Activated T-helper 17 cell treated with anti-CD3 and anti-CD28 coated beads, Interleukin-2, amount 50 U/mL, for 72 hours (primary cell): ENCODE measurements at regions not wholly inside any gene's neighbourhood (a gene's known extent, or its start where the extent isn't known, plus 50 kb on each side); places are given as distances from the start of the nearest gene placed in this dataset.

Source experiments
- ATAC-seq: fragments of 150-1000 bp; cut with Tn5 transposase; replicated peaks from 2 replicates; pipeline ENCODE4 v1.10.0; 2021; ENCODE audit warnings: mild to moderate bottlenecking, moderate library complexity
- H3K27ac Mint-ChIP-seq: one replicate; pipeline ENCODE4 v1.8.0; 2022; ENCODE audit warnings: mixed read lengths
- H3K27me3 Mint-ChIP-seq: one replicate; pipeline ENCODE4 v1.8.0; 2022; ENCODE audit warnings: mixed read lengths
- H3K36me3 Mint-ChIP-seq: one replicate; pipeline ENCODE4 v1.8.0; 2022; ENCODE audit warnings: low read depth, mild to moderate bottlenecking, mixed read lengths
- H3K4me1 Mint-ChIP-seq: one replicate; pipeline ENCODE4 v1.8.0; 2022; ENCODE audit warnings: mixed read lengths
- H3K4me3 Mint-ChIP-seq: one replicate; pipeline ENCODE4 v1.8.0; 2022; ENCODE audit warnings: mild to moderate bottlenecking, mixed read lengths
- H3K9me3 Mint-ChIP-seq: one replicate; pipeline ENCODE4 v1.8.0; 2022; ENCODE audit warnings: mixed read lengths

DNA sequence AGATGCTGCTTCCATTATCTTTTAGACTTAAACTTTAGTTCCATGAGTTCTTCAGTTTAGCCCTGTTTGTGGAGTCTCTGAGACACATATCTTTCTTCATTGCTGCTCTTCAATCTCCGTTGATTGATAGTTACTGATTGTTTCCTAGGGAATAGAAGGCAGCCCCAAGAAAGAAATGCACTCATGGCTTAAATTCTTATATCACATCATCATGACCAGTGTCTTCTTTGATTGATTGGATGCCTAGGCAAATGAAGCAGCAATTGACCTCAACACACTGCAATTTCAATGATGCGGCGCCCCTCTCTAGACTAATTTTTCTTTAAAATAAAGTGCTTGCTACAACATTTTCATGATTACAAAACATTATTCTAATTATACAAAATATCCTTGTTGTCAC lies 576.5 kb upstream of the VSTM2A start:
- peaks cover 7% of the 10 kb centered on the region for H3K9me3 Mint-ChIP-seq
- H3K4me3 Mint-ChIP-seq: no peak overlapping the region
- no peak for ATAC-seq
- no peaks in the 10 kb centered on the region for H3K4me1 Mint-ChIP-seq
- H3K27me3 Mint-ChIP-seq: no peaks in the 10 kb centered on the region
- H3K36me3 Mint-ChIP-seq: no peaks in the 10 kb centered on the region
- H3K27ac Mint-ChIP-seq: no peak overlapping the region

DNA sequence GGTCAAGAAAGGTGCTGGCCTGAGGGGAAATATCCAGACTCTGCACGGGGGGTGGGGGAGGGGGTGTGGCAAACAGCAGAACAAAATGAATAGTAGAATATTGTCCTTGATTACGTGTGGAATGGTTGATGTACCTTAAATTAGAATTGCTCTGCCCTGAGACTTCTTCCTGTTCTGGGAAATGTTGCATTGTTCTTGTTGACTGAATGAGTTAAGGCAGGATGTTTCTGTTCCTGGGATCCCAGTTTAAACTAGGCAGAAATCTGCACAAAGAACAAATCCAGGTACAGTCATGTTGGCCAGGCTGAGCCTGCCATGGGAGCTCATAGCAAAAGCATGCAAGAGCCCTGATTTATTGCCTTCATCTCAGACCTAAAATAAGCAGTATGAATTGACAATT lies 558.7 kb upstream of the VSTM2A start:
- Mint-ChIP-seq H3K27ac (no peak overlapping the region), H3K9me3 (peaks cover 13% of the 10 kb centered on the region), H3K4me1 (no peaks in the 10 kb centered on the region), H3K27me3 (no peaks in the 10 kb centered on the region), H3K4me3 (no peak overlapping the region), H3K36me3 (no peaks in the 10 kb centered on the region)
- no peak for ATAC-seq

DNA sequence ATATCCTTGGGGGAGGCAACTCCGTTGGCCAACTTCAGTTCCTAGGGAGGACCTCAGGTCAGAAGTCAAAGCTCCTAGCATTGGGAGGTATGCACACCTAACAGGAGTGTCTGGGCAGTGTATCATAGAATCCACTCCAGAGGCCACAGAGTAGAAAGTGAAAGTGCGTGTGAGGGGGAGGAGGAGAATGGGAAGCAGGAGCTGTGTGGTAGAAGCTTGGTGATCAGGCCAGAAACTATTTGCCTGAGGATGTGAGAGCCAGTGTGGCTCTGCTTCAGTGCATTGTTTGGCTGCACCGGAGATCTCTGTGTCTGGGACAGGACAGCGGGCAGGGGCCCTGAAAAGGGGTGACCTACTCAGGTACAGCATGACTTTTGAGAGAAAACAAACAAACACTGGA lies 557.4 kb upstream of the VSTM2A start:
- no peaks in the 10 kb centered on the region for H3K36me3 Mint-ChIP-seq
- no peak overlapping the region for H3K27ac Mint-ChIP-seq
- H3K4me3 Mint-ChIP-seq: no peak overlapping the region
- no peaks in the 10 kb centered on the region for H3K4me1 Mint-ChIP-seq
- H3K9me3 Mint-ChIP-seq: peaks cover 12% of the 10 kb centered on the region
- no peaks in the 10 kb centered on the region for H3K27me3 Mint-ChIP-seq
- ATAC-seq: no peak

DNA sequence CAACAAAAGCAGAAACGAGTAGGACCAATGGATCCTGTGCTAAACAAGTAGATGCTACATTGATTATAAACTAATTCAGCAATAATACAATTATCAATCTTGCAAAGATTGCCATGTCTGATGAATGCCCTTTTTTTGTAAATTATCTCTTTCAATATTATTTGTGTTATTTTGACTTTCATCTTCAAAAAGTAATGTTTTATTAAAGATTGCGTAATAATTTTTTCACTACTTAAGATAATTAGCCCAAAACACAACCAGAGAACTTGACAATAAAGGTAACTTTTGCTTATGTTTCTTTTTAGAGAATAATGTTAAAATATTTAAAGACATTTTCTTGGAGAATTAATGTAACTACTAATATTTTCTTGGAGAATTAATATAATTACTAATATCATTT lies 553.8 kb upstream of the VSTM2A start:
- no peak overlapping the region for H3K27ac Mint-ChIP-seq
- H3K27me3 Mint-ChIP-seq: no peaks in the 10 kb centered on the region
- H3K9me3 Mint-ChIP-seq: peaks cover 20% of the 10 kb centered on the region
- no peak overlapping the region for H3K4me3 Mint-ChIP-seq
- H3K4me1 Mint-ChIP-seq: no peaks in the 10 kb centered on the region
- ATAC-seq: no peak
- H3K36me3 Mint-ChIP-seq: no peaks in the 10 kb centered on the region

DNA sequence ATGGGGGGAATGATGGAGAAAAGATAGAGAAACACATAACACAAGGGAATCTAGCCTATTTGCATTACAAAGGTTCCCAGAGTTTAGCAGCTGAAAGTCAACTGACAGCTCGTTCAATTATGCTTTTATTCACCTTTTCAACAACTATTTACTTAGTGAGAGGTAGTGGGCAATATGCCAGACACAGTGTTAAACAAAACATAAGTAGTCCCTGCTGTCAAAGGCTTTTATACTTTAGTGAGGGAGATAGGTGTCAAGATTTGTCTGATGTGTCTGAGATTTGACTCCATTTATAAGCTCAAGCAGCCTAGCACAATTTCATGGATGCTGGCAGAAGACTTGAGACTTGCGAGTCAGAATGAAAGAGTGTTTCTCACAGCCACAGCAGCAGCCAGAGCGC lies 549.0 kb upstream of the VSTM2A start:
- no peak for ATAC-seq
- Mint-ChIP-seq H3K4me3 (no peak overlapping the region), H3K9me3 (peaks cover 19% of the 10 kb centered on the region), H3K4me1 (no peaks in the 10 kb centered on the region), H3K27ac (no peak overlapping the region), H3K27me3 (no peaks in the 10 kb centered on the region), H3K36me3 (no peaks in the 10 kb centered on the region)

DNA sequence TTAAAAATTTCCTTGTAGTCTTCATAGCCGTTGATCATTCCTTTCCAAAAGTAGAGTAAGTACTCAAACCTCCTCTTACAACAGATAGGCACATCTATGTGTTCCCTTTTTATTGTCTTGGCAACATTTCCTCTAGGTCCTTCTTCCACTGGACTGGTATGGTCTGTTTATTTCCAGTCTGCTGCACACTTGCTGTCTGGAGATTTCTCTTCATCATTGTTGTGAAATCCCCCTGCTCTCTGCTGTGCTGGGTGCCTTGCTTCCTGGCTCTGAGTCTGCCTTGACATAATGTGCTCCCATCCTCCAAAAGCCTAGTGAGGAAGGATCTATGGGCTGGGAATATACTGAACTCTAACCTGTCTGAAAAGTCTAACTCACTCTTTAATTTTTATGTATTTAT lies 545.3 kb upstream of the VSTM2A start:
- H3K27ac Mint-ChIP-seq: no peak overlapping the region
- peaks cover 12% of the 10 kb centered on the region for H3K9me3 Mint-ChIP-seq
- H3K27me3 Mint-ChIP-seq: no peaks in the 10 kb centered on the region
- no peaks in the 10 kb centered on the region for H3K36me3 Mint-ChIP-seq
- no peaks in the 10 kb centered on the region for H3K4me1 Mint-ChIP-seq
- no peak for ATAC-seq
- no peak overlapping the region for H3K4me3 Mint-ChIP-seq

DNA sequence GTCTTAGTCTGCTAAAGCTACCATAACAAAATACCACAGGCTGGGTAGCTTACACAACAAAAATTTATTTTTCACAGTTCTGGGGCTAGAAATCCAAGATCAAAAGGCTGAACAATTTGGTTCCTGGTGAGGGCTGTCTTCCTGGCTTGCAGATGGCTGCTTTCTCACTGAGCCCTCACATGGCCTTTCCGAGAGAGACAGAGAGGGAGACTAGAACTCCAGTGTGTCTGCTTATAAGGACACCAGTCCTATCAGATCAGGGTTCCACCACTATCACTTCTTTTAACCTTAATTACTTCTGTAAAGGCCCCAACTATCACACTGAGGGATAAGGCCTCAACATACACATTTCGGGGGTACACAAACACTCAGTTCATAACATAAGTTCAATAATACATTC lies 527.4 kb upstream of the VSTM2A start:
- peaks cover 23% of the 10 kb centered on the region for H3K9me3 Mint-ChIP-seq
- H3K4me1 Mint-ChIP-seq: no peaks in the 10 kb centered on the region
- H3K36me3 Mint-ChIP-seq: no peaks in the 10 kb centered on the region
- H3K27ac Mint-ChIP-seq: no peak overlapping the region
- no peaks in the 10 kb centered on the region for H3K27me3 Mint-ChIP-seq
- no peak for ATAC-seq
- H3K4me3 Mint-ChIP-seq: no peak overlapping the region

DNA sequence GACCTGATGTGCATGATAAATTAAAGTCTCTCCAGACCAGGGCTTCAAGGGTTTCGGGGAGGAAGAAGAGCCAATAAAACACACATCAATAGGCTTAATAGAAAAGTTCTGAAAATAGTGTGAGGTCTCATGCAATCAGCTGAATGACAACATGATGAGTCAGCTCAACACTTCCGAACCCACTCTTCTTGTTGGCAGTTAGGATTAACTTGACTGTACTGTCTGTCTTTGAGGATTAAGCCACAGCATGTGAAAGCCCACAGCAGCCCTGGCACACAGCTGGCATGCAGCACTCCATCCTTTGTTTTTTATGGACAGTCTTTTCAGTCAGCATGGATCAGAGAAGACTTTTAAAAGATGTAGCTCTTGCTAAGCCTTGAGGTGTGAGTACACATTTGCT lies 526.9 kb upstream of the VSTM2A start:
- no peak for ATAC-seq
- Mint-ChIP-seq H3K4me1 (no peaks in the 10 kb centered on the region), H3K4me3 (no peak overlapping the region), H3K27me3 (no peaks in the 10 kb centered on the region), H3K36me3 (no peaks in the 10 kb centered on the region), H3K9me3 (peaks cover 21% of the 10 kb centered on the region), H3K27ac (no peak overlapping the region)

DNA sequence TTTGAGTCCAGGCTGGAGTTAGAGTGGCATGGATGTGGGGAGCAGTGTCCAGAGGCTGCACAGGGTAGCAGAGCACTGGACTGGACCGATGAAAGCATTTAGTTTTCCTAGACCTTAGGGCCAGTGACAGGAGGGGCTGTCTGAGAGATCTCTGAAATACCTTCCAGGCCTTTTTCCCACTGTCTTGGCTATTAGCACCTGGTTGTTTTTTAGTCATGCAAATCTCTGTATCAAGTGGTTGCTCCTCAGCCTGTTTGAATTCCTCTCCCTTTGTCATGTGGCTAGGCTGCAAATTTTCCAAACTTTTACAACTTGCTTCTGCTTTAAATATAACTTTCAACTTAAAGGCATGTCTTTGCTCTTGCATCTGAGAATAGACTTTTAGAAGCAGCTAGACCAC lies 504.3 kb upstream of the VSTM2A start:
- Mint-ChIP-seq H3K9me3 (peaks cover 6% of the 10 kb centered on the region), H3K27me3 (no peaks in the 10 kb centered on the region), H3K4me1 (no peaks in the 10 kb centered on the region), H3K4me3 (no peak overlapping the region), H3K27ac (no peak overlapping the region), H3K36me3 (no peaks in the 10 kb centered on the region)
- no peak for ATAC-seq

DNA sequence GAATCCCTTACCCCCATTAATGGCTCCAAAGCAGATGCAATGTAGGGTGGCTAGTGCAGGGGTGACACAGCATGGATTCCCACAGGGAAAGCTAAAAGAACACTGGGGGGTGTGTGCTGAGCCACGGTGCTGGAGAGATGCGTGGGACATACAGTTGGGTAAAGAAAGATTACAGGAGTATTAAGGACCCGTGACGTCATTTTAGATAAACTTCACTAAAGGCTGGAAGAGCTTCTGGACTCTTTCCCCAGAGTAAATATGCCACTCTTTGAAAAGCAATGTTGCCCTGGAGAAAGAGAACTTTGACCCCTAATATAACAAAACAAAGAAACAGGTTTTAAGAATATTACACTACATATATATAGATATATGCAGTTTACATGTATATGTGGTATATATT lies 481.5 kb upstream of the VSTM2A start:
- H3K4me3 Mint-ChIP-seq: no peak overlapping the region
- no peaks in the 10 kb centered on the region for H3K4me1 Mint-ChIP-seq
- no peak for ATAC-seq
- peaks cover 17% of the 10 kb centered on the region for H3K9me3 Mint-ChIP-seq
- no peak overlapping the region for H3K27ac Mint-ChIP-seq
- H3K36me3 Mint-ChIP-seq: no peaks in the 10 kb centered on the region
- H3K27me3 Mint-ChIP-seq: no peaks in the 10 kb centered on the region

DNA sequence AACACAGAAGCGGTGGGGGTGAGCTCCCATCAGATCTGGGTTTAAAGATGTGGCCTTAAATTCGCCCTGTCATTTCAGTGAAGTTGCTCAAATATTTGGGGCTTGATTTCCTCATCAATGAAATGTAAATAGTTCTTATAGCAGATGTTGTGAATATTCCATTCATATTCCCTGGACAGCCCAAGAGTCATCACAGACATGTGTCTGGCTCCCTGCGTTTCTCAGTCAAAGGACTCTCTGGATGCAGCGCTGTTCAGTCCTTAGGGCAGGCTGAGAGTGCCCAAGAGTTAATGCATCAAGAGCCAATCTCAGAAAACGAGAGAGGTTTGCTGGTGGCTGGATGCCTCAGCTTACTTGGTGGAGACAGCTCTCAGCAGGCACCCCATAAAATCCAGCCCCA lies 475.5 kb upstream of the VSTM2A start:
- no peak overlapping the region for H3K4me3 Mint-ChIP-seq
- H3K9me3 Mint-ChIP-seq: peaks cover 24% of the 10 kb centered on the region
- no peak for ATAC-seq
- H3K27me3 Mint-ChIP-seq: no peaks in the 10 kb centered on the region
- no peak overlapping the region for H3K27ac Mint-ChIP-seq
- H3K4me1 Mint-ChIP-seq: no peaks in the 10 kb centered on the region
- no peaks in the 10 kb centered on the region for H3K36me3 Mint-ChIP-seq

DNA sequence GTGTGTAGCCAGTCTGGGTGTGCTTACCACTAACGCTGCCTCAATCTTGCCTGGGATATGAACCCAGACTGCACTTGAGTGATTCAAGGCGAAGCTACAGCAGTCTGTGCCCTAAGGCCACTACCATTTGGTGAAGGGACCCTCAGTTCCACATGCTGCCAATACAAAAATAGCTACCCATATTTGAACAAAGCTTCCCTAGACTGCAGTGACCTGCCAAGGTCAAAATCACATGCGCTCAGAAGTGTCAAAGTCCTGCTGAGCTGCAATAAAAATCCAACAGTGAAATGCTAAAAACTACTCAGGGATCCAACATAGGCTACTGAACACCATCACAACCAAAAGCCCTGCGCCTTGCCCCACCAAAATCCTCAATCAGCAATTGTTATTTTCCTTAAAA lies 472.3 kb upstream of the VSTM2A start:
- H3K27me3 Mint-ChIP-seq: no peaks in the 10 kb centered on the region
- ATAC-seq: no peak
- no peak overlapping the region for H3K27ac Mint-ChIP-seq
- H3K36me3 Mint-ChIP-seq: no peaks in the 10 kb centered on the region
- H3K9me3 Mint-ChIP-seq: peaks cover 23% of the 10 kb centered on the region
- no peak overlapping the region for H3K4me3 Mint-ChIP-seq
- H3K4me1 Mint-ChIP-seq: no peaks in the 10 kb centered on the region

DNA sequence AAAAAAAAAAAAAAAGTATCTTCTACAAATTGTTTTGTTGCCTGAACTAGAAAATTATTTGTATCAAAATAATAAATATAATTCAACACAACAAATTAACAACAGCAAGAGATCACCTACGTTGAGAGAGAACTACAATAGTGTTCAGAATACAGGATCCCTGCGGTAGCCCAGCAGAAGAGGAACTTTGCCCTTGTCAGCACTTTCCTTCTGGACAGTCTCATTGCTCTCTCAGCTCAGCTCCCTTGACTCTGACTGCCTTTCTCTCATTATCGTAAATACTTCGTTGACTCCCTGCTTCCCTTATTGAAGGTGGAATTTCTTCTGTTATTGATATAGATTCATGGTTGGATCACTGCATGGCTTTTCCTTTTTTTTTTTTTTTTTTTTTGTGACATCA lies 469.5 kb upstream of the VSTM2A start:
- ATAC-seq: no peak
- Mint-ChIP-seq H3K9me3 (peaks cover 22% of the 10 kb centered on the region), H3K27me3 (no peaks in the 10 kb centered on the region), H3K27ac (no peak overlapping the region), H3K4me3 (no peak overlapping the region), H3K36me3 (no peaks in the 10 kb centered on the region), H3K4me1 (no peaks in the 10 kb centered on the region)

DNA sequence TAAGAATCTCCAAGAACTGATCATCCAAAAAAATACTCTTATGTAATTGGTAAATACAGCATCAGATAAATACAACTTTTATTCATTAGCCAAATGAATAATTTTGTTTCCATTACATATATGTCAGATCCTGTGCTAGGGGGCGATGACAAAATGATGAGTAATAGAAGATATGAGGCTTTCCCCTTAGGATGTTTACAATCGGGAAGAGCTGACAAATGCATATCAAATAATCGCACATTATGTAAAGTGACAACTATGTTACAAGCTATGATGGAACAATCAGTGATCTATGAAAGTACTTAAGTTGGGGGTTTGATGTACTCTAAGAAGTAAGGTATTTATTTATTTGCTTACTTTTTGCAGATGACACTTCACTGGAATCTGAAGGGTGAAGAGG lies 465.6 kb upstream of the VSTM2A start:
- Mint-ChIP-seq H3K9me3 (peaks cover 14% of the 10 kb centered on the region), H3K27me3 (no peaks in the 10 kb centered on the region), H3K27ac (no peak overlapping the region), H3K4me1 (no peaks in the 10 kb centered on the region), H3K36me3 (no peaks in the 10 kb centered on the region), H3K4me3 (no peak overlapping the region)
- no peak for ATAC-seq

DNA sequence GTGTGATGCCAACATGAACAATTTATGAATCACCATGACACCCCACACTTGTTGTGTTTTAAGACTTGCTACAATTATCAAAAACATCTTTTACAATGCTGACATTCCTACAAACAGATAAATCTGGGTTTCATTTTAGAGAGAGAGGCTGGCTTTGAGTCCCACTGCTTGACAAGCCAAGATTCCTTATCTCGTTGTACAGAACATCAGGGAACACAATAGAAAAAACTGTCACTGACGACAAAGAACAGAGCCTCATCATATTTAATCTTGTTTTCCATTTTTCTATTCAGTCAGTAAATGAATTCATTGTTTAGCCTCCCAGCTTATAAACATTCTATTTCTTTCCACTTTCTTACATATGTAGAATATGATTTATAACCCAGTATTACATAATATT lies 461.6 kb upstream of the VSTM2A start:
- peaks cover 5% of the 10 kb centered on the region for H3K9me3 Mint-ChIP-seq
- no peaks in the 10 kb centered on the region for H3K36me3 Mint-ChIP-seq
- no peaks in the 10 kb centered on the region for H3K4me1 Mint-ChIP-seq
- ATAC-seq: no peak
- no peak overlapping the region for H3K27ac Mint-ChIP-seq
- no peak overlapping the region for H3K4me3 Mint-ChIP-seq
- H3K27me3 Mint-ChIP-seq: no peaks in the 10 kb centered on the region

DNA sequence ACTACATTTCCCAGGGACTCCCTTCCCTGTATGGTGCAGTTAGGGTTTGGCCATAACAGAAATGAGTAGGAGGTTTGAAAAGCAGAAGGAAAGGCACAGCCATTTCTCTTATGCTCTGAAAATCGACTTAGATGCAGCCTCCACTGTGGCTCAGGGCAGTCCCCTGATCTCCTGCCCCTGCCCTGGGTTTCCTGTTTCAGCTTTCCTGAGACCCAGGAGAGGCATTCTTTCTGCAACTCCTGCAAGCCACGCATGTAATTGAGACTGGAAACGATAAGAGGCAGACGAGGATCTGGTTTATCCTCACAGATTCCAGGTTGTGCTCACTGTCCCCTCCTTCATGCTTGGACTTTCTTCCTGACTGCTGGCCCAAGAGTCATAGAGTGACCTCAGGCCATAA lies 461.2 kb upstream of the VSTM2A start:
- no peak overlapping the region for H3K27ac Mint-ChIP-seq
- H3K9me3 Mint-ChIP-seq: peaks cover 4% of the 10 kb centered on the region
- H3K4me3 Mint-ChIP-seq: no peak overlapping the region
- H3K4me1 Mint-ChIP-seq: no peaks in the 10 kb centered on the region
- H3K36me3 Mint-ChIP-seq: no peaks in the 10 kb centered on the region
- no peaks in the 10 kb centered on the region for H3K27me3 Mint-ChIP-seq
- no peak for ATAC-seq
